ENCODE measurements at regions not wholly inside any gene's neighbourhood (a gene's known extent, or its start where the extent isn't known, plus 50 kb on each side); places are given as distances from the start of the nearest gene placed in this dataset.

GRCh38 chr12:67377021-67377420 lies 107.9 kb downstream of the CAND1 start:
- TF ChIP-seq SIN3A (IDR thresholded peaks at IDR 0.05; ENCODE audit: low read depth) = no peak
- TF ChIP-seq, protein P1, sequence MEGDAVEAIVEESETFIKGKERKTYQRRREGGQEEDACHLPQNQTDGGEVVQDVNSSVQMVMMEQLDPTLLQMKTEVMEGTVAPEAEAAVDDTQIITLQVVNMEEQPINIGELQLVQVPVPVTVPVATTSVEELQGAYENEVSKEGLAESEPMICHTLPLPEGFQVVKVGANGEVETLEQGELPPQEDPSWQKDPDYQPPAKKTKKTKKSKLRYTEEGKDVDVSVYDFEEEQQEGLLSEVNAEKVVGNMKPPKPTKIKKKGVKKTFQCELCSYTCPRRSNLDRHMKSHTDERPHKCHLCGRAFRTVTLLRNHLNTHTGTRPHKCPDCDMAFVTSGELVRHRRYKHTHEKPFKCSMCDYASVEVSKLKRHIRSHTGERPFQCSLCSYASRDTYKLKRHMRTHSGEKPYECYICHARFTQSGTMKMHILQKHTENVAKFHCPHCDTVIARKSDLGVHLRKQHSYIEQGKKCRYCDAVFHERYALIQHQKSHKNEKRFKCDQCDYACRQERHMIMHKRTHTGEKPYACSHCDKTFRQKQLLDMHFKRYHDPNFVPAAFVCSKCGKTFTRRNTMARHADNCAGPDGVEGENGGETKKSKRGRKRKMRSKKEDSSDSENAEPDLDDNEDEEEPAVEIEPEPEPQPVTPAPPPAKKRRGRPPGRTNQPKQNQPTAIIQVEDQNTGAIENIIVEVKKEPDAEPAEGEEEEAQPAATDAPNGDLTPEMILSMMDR (IDR thresholded peaks at IDR 0.05 in 2 of 3, conservative IDR thresholded peaks at IDR 0.05 in 1 of 3; ENCODE audit: borderline replicate concordance in 1 of 3, insufficient read depth in 1 of 3, low read depth in 2 of 3, low read length in 2 of 3) = no peak
- TF ChIP-seq SP1 (IDR thresholded peaks at IDR 0.05; ENCODE audit: low read depth) = no peak
- TF ChIP-seq, protein P2, sequence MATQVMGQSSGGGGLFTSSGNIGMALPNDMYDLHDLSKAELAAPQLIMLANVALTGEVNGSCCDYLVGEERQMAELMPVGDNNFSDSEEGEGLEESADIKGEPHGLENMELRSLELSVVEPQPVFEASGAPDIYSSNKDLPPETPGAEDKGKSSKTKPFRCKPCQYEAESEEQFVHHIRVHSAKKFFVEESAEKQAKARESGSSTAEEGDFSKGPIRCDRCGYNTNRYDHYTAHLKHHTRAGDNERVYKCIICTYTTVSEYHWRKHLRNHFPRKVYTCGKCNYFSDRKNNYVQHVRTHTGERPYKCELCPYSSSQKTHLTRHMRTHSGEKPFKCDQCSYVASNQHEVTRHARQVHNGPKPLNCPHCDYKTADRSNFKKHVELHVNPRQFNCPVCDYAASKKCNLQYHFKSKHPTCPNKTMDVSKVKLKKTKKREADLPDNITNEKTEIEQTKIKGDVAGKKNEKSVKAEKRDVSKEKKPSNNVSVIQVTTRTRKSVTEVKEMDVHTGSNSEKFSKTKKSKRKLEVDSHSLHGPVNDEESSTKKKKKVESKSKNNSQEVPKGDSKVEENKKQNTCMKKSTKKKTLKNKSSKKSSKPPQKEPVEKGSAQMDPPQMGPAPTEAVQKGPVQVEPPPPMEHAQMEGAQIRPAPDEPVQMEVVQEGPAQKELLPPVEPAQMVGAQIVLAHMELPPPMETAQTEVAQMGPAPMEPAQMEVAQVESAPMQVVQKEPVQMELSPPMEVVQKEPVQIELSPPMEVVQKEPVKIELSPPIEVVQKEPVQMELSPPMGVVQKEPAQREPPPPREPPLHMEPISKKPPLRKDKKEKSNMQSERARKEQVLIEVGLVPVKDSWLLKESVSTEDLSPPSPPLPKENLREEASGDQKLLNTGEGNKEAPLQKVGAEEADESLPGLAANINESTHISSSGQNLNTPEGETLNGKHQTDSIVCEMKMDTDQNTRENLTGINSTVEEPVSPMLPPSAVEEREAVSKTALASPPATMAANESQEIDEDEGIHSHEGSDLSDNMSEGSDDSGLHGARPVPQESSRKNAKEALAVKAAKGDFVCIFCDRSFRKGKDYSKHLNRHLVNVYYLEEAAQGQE (IDR thresholded peaks at IDR 0.05; ENCODE audit: low read depth) = no peak
- no peak for TF ChIP-seq POLR2A (IDR thresholded peaks at IDR 0.05; ENCODE audit: borderline replicate concordance, extremely low read depth, insufficient read depth, insufficient read length)
- TF ChIP-seq EZH2phosphoT487 (IDR thresholded peaks at IDR 0.05; ENCODE audit: borderline replicate concordance) = no peak
- TF ChIP-seq RAD21 (IDR thresholded peaks at IDR 0.05; ENCODE audit: low read depth) = no peak
- TF ChIP-seq EZH2 (IDR thresholded peaks at IDR 0.05) = no peak
- TF ChIP-seq ZNF274 (IDR thresholded peaks at IDR 0.05; ENCODE audit: low read depth, low read length) = no peak
- TF ChIP-seq ZFX (IDR thresholded peaks at IDR 0.05) = no peak
- TF ChIP-seq CBX3 (IDR thresholded peaks at IDR 0.05; ENCODE audit: low read depth) = no peak
- TF ChIP-seq ZBTB33 (IDR thresholded peaks at IDR 0.05; ENCODE audit: extremely low read depth, insufficient replicate concordance, low read length) = no peak
- TF ChIP-seq TCF7L2 (IDR thresholded peaks at IDR 0.05; ENCODE audit: borderline replicate concordance, extremely low read depth, insufficient read depth, insufficient read length) = no peak
- TF ChIP-seq POLR2AphosphoS5 (IDR thresholded peaks at IDR 0.05; ENCODE audit: low read depth, low read length) = no peak
